Retinal pigment epithelial cell (primary cell): ENCODE measurements at regions not wholly inside any gene's neighbourhood (a gene's known extent, or its start where the extent isn't known, plus 50 kb on each side); places are given as distances from the start of the nearest gene placed in this dataset.
"Not testable (repeated sequence)": the region's sequence is repeated elsewhere in the genome, so short reads cannot be mapped to it uniquely, and the experiment has no call there.

Experiments used
- DNase-seq: peaks from one replicate; pipeline ENCODE4 v3.0.0-alpha.2; 2010; ENCODE audit warnings: low read depth
- H3K4me3 ChIP-seq: 2 replicates; pipeline ENCODE4 v1.5.1; 2011; ENCODE audit warnings: mild to moderate bottlenecking, low read length, control low read depth, moderate library complexity
- TF ChIP-seq, protein P1 (sequence below): conservative IDR thresholded peaks from 2 replicates; pipeline ENCODE4 v1.5.1; 2011; ENCODE audit warnings: low read depth, low read length, control low read depth, inconsistent platforms

GRCh38 chr6:67493682-67494081, 1141.4 kb upstream of the ADGRB3 start:
- no peak for DNase-seq
- H3K4me3 ChIP-seq, result no peak overlapping the region
- TF ChIP-seq, protein P1, sequence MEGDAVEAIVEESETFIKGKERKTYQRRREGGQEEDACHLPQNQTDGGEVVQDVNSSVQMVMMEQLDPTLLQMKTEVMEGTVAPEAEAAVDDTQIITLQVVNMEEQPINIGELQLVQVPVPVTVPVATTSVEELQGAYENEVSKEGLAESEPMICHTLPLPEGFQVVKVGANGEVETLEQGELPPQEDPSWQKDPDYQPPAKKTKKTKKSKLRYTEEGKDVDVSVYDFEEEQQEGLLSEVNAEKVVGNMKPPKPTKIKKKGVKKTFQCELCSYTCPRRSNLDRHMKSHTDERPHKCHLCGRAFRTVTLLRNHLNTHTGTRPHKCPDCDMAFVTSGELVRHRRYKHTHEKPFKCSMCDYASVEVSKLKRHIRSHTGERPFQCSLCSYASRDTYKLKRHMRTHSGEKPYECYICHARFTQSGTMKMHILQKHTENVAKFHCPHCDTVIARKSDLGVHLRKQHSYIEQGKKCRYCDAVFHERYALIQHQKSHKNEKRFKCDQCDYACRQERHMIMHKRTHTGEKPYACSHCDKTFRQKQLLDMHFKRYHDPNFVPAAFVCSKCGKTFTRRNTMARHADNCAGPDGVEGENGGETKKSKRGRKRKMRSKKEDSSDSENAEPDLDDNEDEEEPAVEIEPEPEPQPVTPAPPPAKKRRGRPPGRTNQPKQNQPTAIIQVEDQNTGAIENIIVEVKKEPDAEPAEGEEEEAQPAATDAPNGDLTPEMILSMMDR, result no peak

GRCh38 chr6:67475700-67476099, 1159.4 kb upstream of the ADGRB3 start:
- no peak for DNase-seq
- H3K4me3 ChIP-seq, result no peak overlapping the region
- TF ChIP-seq, protein P1, result no peak

GRCh38 chr6:67467341-67467740, 1167.7 kb upstream of the ADGRB3 start:
- TF ChIP-seq, protein P1, result no peak
- no peak overlapping the region for H3K4me3 ChIP-seq
- no peak for DNase-seq

GRCh38 chr6:67462725-67463124, 1172.4 kb upstream of the ADGRB3 start:
- DNase-seq, H3K4me3 ChIP-seq: not testable (repeated sequence)

DNA sequence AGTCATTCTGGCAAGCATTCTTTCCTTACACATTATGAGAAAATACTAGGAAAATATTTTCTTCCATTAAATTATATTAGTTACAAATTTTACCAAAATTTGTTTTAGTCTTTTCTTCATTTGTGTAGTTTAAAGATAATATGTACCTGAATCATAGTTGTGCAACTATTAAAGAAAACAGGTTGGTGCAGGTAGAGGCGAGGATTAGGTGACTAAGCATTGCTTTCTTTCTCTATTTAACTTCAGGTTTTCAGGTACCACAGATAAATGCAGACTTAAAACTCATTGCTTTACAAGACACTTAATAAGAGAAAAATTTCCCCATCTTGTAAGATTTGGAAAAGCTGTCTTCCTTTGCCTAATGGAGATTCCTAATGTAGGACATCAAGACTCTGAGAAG, 1175.5 kb upstream of the ADGRB3 start:
- H3K4me3 ChIP-seq, result no peak overlapping the region
- TF ChIP-seq, protein P1, result no peak
- DNase-seq, result no peak

DNA sequence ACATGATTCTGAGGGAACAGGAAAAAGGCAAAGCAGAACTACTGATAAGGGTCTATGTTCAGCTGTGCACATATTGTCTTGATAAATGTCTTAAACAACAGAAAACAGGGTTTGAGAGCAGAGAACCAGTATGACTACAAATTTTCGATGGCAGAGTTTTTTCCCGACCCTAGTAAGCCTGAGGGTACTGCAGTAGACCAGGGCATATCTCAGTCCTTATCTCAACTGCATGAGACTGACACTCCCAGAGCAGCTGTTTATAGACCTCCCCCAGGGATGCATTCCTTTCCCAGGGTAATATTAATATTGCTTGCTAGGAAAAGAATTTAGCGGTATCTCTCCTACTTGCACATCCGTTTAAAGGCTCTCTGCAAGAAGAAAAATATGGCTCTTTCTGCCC, 1176.8 kb upstream of the ADGRB3 start:
- DNase-seq, result no peak
- no peak overlapping the region for H3K4me3 ChIP-seq
- TF ChIP-seq, protein P1, result no peak

- no peak overlapping the region for H3K4me3 ChIP-seq
- DNase-seq, result no peak
- TF ChIP-seq, protein P1, result no peak
These were observed 1183.2 kb upstream of the ADGRB3 start for GRCh38 chr6:67451874-67452273.

GRCh38 chr6:67450641-67451040, 1184.4 kb upstream of the ADGRB3 start:
- no peak for DNase-seq
- TF ChIP-seq, protein P1, result no peak
- no peak overlapping the region for H3K4me3 ChIP-seq
